Omental fat pad (tissue), 3 donors: ENCODE measurements at regions not wholly inside any gene's neighbourhood (a gene's known extent, or its start where the extent isn't known, plus 50 kb on each side); places are given as distances from the start of the nearest gene placed in this dataset.
A peak's percentile ranks its signal among the peaks of the same experiment; 100 is the strongest.

Experiments used
- ATAC-seq: fragments of 150-250 bp; one replicate; pipeline ENCODE4 v1.9.1; 2016; ENCODE audit warnings: mild to moderate bottlenecking, moderate library complexity; ENCODE audit not compliant: low FRiP score
- DNase-seq: peaks from one replicate; pipeline ENCODE4 v3.0.0-alpha.2; 2019; ENCODE audit warnings: low spot score
- TF ChIP-seq, protein P1 (sequence below), 3 donors: fragments of 450-650 bp; IDR thresholded peaks; one replicate each; pipeline ENCODE4 v1.5.1; 2016 to 2017; ENCODE audit warnings: antibody characterized with exemption in 3 of 3, mild to moderate bottlenecking in 3 of 3, moderate library complexity in 2 of 3

DNA sequence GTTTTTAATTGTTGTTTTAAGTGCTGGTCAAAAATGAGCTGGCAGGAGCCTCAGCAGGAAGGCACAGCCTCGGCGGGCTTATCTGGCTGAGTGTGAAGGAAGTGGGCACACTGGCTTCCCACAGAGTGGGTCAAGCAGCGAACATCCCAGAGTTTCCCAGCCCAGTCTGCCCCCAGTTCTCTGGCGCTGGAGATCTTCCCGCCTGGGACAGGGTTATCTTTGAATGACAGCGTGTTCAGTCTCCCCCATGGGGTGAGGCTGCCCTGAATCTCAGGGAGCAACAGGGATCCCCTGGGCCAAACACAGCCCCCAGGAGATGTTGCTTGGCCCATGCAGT lies 122.2 kb upstream of the PTPN1 start:
- DNase-seq (no peak), ATAC-seq (peak; percentile 41)
- TF ChIP-seq, protein P1, sequence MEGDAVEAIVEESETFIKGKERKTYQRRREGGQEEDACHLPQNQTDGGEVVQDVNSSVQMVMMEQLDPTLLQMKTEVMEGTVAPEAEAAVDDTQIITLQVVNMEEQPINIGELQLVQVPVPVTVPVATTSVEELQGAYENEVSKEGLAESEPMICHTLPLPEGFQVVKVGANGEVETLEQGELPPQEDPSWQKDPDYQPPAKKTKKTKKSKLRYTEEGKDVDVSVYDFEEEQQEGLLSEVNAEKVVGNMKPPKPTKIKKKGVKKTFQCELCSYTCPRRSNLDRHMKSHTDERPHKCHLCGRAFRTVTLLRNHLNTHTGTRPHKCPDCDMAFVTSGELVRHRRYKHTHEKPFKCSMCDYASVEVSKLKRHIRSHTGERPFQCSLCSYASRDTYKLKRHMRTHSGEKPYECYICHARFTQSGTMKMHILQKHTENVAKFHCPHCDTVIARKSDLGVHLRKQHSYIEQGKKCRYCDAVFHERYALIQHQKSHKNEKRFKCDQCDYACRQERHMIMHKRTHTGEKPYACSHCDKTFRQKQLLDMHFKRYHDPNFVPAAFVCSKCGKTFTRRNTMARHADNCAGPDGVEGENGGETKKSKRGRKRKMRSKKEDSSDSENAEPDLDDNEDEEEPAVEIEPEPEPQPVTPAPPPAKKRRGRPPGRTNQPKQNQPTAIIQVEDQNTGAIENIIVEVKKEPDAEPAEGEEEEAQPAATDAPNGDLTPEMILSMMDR (IDR thresholded peaks at IDR 0.05) = no peak

DNA sequence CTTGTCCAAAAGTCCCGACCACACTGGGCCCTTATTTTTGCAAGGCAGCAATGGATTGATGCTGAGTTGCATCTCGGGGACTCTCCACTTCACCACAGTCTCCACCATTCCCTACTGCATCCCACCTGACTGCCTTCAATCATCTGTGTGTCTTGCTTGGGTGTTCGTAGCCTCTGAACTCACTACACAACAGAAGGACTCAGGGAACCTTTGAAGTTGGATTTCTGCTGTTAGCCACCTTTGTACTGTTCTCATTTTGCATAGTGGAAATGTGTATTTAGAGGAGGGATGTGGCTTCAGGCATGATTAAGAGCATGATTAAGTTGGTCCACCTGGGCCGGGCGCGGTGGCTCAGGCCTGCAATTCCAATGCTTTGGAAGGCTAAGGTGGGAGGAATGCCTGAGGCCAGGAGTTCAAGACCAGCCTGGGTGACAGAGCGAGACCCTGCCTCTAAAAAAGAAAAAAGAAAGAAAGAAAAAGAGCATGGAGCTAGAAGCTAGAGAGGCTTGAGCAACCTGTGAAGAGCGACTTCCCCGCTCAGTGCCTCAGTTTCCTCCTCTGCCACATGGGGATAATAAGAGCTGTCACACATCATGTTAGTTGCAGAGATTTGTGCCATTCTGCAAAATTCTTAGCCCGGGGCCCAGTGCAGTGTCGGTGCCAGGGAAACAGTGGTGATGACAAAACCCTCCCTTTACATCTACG lies 121.3 kb upstream of the PTPN1 start:
- ATAC-seq (no peak), DNase-seq (no peak)
- TF ChIP-seq, protein P1 (IDR thresholded peaks at IDR 0.05) = no peak

DNA sequence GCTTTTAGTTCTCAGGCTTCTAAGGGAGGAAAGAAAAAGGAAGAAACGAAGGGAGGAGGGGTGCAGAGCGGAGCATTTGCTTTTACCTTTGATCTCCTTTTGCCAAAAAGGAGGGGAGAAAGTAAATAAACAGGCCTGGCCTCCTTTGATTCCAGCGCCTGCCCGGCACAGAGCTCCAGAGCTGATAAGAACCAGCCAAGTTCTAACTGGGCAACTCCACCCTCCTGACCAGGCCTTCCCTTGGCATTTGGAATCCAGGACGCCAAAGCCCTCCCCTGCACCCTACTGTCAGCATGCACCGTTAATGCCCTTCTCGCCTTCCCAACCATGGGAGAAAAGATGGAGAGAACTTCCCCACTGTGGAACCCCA lies 120.8 kb upstream of the PTPN1 start:
- peak; percentile 68 for ATAC-seq

DNA sequence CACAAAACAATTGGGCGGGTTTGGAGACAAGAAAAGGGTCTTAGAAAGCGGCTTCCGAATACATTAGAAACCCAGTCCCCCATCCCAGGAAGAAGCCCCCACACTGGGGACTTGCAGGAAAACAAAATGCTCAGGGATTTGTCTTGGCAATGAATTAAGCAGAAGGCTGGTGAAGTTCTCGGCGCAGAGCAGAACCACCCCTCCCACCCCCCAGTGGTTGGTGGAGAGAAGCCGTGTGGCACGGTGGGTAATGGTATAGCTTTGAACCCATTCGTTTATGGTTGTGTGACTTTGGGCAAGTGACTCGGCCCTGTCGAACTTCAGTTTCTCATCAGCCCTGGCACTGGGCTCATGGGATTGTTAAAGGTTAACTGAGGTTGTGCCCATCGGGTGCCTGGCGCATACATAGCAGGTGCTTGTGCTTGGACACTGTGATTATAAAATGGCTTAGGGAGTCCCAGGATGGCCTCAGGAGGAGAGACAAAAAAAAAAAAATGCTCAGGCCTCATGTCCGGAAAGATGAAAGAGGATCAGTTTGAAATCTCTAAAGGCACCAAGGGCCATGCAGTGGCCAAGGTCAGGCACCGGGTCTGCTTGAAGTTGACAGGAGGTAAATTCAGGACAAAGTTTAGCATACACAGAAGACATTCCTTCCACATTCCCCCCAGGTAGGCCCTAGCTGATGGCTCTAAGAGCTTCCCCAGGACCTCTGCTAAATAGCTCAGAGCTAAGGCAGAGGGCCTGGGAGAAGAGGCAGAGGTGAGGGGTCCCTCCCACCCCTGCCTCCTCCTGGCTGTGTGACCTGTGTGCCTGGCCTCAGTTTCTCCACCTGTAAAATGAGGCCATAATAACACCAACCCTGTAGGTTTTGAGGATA lies 120.1 kb upstream of the PTPN1 start:
- DNase-seq = no peak
- no peak for ATAC-seq
- TF ChIP-seq, protein P1 (IDR thresholded peaks at IDR 0.05) = no peak

More for the DNA sequence above, 120.8 kb upstream of the PTPN1 start:
- TF ChIP-seq, protein P1 (IDR thresholded peaks at IDR 0.05) = no peak
- no peak for DNase-seq

DNA sequence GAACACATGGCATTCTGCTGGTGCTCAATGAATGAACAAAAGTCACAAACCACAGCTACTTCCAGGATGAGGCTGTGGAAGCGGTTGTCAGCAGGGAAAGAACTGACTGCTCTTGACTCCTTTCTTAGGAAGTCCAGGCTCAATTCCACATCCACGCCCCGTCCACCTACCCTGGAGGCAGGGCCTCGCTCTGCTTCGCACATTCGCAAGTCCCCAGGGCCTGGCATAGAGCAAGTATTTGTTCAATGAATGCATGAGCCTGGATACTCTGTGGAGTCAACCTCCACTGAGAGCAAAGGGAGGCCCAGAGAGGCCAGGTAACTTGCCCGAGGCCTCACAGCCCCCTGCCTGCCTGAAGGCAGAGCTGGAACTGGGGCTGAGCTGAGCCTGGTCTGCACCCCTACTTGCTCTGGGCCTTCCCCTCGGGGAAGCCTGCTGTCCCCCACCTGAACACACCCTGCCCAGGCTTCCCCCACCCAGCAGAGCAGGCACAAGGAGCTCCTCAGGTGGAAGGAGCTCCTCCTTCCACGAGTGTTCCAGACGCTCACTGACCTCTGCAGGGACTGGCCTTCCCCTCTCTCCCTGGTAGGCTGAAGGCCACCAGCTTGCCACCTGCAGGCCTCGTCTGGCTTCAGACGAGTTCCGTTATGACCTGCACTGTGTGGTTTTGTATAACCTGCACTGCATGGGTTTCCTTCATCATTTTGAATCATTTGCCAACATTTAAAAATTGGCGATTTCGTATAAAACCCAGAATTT lies 119.3 kb upstream of the PTPN1 start:
- ATAC-seq (no peak), DNase-seq (no peak)
- TF ChIP-seq, protein P1 (IDR thresholded peaks at IDR 0.05) = no peak

DNA sequence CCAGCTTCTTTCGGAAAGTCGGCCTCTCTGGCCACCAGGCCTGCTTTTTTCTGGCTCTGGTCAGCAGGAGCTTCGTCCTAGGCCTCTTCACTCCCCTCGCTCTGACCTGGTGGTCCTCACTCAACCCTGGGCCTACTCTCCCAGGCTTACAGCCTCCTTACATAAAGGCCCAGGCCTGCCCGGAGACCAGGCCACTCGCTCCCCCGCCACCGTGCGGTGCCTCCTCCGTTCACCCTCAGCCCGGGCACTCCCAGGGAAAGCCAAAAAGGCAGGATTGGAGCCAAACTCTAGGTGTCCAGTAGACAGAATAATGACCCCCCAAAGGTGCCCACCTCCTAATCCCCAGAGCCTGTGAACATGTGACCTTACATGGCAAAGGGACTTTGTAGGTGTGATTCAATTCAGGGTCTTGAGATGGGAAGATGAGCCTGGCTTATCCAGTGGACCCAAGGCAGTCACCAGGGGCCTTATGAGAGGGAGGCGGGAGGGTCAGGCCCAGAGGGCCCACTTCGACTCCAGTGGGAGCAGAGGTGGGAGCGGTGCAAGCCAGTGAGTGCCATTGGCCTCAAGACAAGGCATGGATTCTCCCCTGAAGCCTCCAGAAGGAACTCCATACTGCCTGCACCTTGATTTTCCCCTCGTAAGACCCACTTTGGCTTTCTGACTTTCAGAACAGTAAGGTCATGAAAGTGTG lies 118.6 kb upstream of the PTPN1 start:
- TF ChIP-seq, protein P1 (IDR thresholded peaks at IDR 0.05) = no peak
- DNase-seq = no peak
- ATAC-seq = no peak
